Heart left ventricle (tissue), 16 donors: ENCODE measurements at regions not wholly inside any gene's neighbourhood (a gene's known extent, or its start where the extent isn't known, plus 50 kb on each side); places are given as distances from the start of the nearest gene placed in this dataset.

Experiments
- ATAC-seq, 4 donors: fragments of 200-7000 bp; cut with Tn5 transposase; one replicate each; pipeline ENCODE4 v1.9.1; 2020 to 2022; ENCODE audit warnings: moderate library complexity in 4 of 4, mild to moderate bottlenecking in 3 of 4, moderate number of reproducible peaks in 1 of 4
- DNase-seq, 5 donors: peaks; one replicate each; pipeline ENCODE4 v3.0.0-alpha.2; 2020
- H3K27ac ChIP-seq, 12 donors: fragments of 200-600 bp; sonication (generic) in 4 of 12; one replicate each; pipeline versions ENCODE4 v1.5.0 to v1.8.0; 2016 to 2022; ENCODE audit warnings: mild to moderate bottlenecking in 2 of 12
- H3K27me3 ChIP-seq, 9 donors: fragments of 200-600 bp; sonication (generic) in 2 of 9; one replicate each; pipeline versions ENCODE4 v1.5.1 to v1.8.0; 2016 to 2022; ENCODE audit warnings: mild to moderate bottlenecking in 3 of 9
- H3K36me3 ChIP-seq, 9 donors: fragments of 200-600 bp; sonication (generic) in 2 of 9; one replicate each; pipeline versions ENCODE4 v1.5.0 to v1.8.0; 2018 to 2022; ENCODE audit warnings: mild to moderate bottlenecking in 2 of 9
- H3K4me1 ChIP-seq, 12 donors: fragments of 200-600 bp; sonication (generic) in 4 of 12; one replicate each; pipeline versions ENCODE4 v1.5.0 to v1.8.0; 2016 to 2022; ENCODE audit warnings: mild to moderate bottlenecking in 3 of 12
- H3K4me3 ChIP-seq, 12 donors: fragments of 200-600 bp; sonication (generic) in 4 of 12; one replicate each; pipeline versions ENCODE4 v1.5.0 to v1.8.0; 2017 to 2022; ENCODE audit warnings: mild to moderate bottlenecking in 9 of 12, moderate library complexity in 4 of 12
- H3K9me3 ChIP-seq, 12 donors: fragments of 200-600 bp; sonication (generic) in 4 of 12; one replicate each; pipeline versions ENCODE4 v1.5.0 to v1.8.0; 2016 to 2022; ENCODE audit warnings: mild to moderate bottlenecking in 1 of 12
- CTCF ChIP-seq, 12 donors: fragments of 200-600 bp; sonication (generic) in 4 of 12; IDR thresholded peaks; one replicate each; pipeline versions ENCODE4 v1.5.0 to v1.8.0; 2018 to 2022; ENCODE audit warnings: antibody characterized with exemption in 12 of 12, mild to moderate bottlenecking in 5 of 12
- POLR2A ChIP-seq, 2 donors: fragments of 450-650 bp; IDR thresholded peaks; one replicate each; pipeline ENCODE4 v1.6.1; 2017; ENCODE audit warnings: antibody characterized with exemption in 2 of 2, mild to moderate bottlenecking in 2 of 2, moderate library complexity in 2 of 2
- WGBS, 4 donors: extraction: QIAGEN DNeasy Blood & Tissue Kit in 2 of 4; methylation state at CpG; one replicate each; pipeline versions ENCODE4 v1.1.5 to v1.1.7; 2013 to 2018; 5-methylcytosine and 5-hydroxymethylcytosine counted together
- intact Hi-C, 10 donors: fragments of 100-400 bp; cut with DNase I; formaldehyde crosslinking; loops; one replicate each; pipeline versions ENCODE4 v1.11.1 to v1.14.2; 2022
- donor health status: ischemic (EF 13 %, LVEDD 7.1; RV severe dilation, severe dysfunction).
- donor health status: healthy with polysubstance abuse.
- donor health status: DM: no; HTN: yes; CAD: no.
- donor health status: DM: no; HTN: no; CAD: no.
- donor health status: ischemic (EF 25% LVEDD 6.9; RV normal size, moderate dysfunction).
- donor health status: ischemic (EF 25% LVEDD 5.7; RV mildly dilated, moderate dysfunction).
- donor health status: healthy.
- donor health status: DM: yes; HTN: yes; CAD: no.
- donor health status: ischemic (EF 35%, LVEDD 5.7; RV mildly dilated, moderate dysfunction).
- donor health status: nonischemic (EF 11% LVEDD 7.7; RV severe dilation, severe dysfunction).
- donor health status: DM: yes; HTN: yes; CAD: no.
- donor health status: PGD.
- donor health status: ischemic (EF 29% LVEDD 5.4; RV normal size, mild dysfunction).
- donor health status: nonischemic (EF 23%, LVEDD 6.1; RV moderate dilation, normal function).

- intact Hi-C loops, result no loop called here
- no peak overlapping the region for H3K4me3 ChIP-seq
- TF ChIP-seq CTCF (IDR thresholded peaks at IDR 0.05), result no peak
- no peak for TF ChIP-seq POLR2A (IDR thresholded peaks at IDR 0.05)
- no peaks in the 10 kb centered on the region for H3K27me3 ChIP-seq
- DNase-seq (no peak), ATAC-seq (no peak)
- no peaks in the 10 kb centered on the region for H3K4me1 ChIP-seq
- H3K27ac ChIP-seq, result no peak overlapping the region
- WGBS, 4 donors, result 68 to 76% (median 74%) methylated on average over 3 of the region's 3 CpGs
- no peaks in the 10 kb centered on the region for H3K36me3 ChIP-seq
- no peaks in the 10 kb centered on the region for H3K9me3 ChIP-seq
Measured at GRCh38 chr4:160819791-160820190, 1344.0 kb downstream of the FSTL5 start.

- WGBS, 4 donors, result 47 to 56% (median 52%) methylated on average over 2 of the region's 2 CpGs
- no peaks in the 10 kb centered on the region for H3K9me3 ChIP-seq
- no peak for ATAC-seq
Measured at GRCh38 chr4:160824481-160824880, 1339.3 kb downstream of the FSTL5 start.

GRCh38 chr4:160825644-160826338 lies 1338.0 kb downstream of the FSTL5 start:
- 62 to 73% (median 71%) methylated on average over 8 of the region's 8 CpGs for WGBS, 4 donors
- no peak for DNase-seq
- no peak for ATAC-seq
- Histone ChIP-seq H3K4me3 (no peak overlapping the region), H3K9me3 (no peaks in the 10 kb centered on the region), H3K27me3 (no peaks in the 10 kb centered on the region), H3K36me3 (no peaks in the 10 kb centered on the region), H3K4me1 (no peaks in the 10 kb centered on the region), H3K27ac (no peak overlapping the region)
- TF ChIP-seq POLR2A (IDR thresholded peaks at IDR 0.05) (no peak), CTCF (IDR thresholded peaks at IDR 0.05) (no peak)
- intact Hi-C loops, result no loop called here

More at GRCh38 chr4:160824481-160824880, 1339.3 kb downstream of the FSTL5 start:
- Histone ChIP-seq H3K27me3 (no peaks in the 10 kb centered on the region), H3K27ac (no peak overlapping the region), H3K36me3 (no peaks in the 10 kb centered on the region), H3K4me1 (no peaks in the 10 kb centered on the region), H3K4me3 (no peak overlapping the region)
- TF ChIP-seq POLR2A (IDR thresholded peaks at IDR 0.05) (no peak), CTCF (IDR thresholded peaks at IDR 0.05) (no peak)
- no peak for DNase-seq
- intact Hi-C loops, result no loop called here

GRCh38 chr4:160826339-160826679 lies 1337.5 kb downstream of the FSTL5 start:
- DNase-seq, result no peak
- WGBS, 4 donors, result 84 to 88% (median 85%) methylated on average over 10 of the region's 10 CpGs
- no peak overlapping the region for H3K27ac ChIP-seq
- intact Hi-C loops, result no loop called here
- TF ChIP-seq POLR2A (IDR thresholded peaks at IDR 0.05) (no peak), CTCF (IDR thresholded peaks at IDR 0.05) (no peak)
- no peaks in the 10 kb centered on the region for H3K4me1 ChIP-seq
- no peaks in the 10 kb centered on the region for H3K36me3 ChIP-seq
- no peaks in the 10 kb centered on the region for H3K9me3 ChIP-seq
- H3K27me3 ChIP-seq, result no peaks in the 10 kb centered on the region
- ATAC-seq, result no peak
- no peak overlapping the region for H3K4me3 ChIP-seq
